H9 (cell line): ENCODE measurements at regions not wholly inside any gene's neighbourhood (a gene's known extent, or its start where the extent isn't known, plus 50 kb on each side); places are given as distances from the start of the nearest gene placed in this dataset.

Experiments
- DNase-seq: peaks from one replicate; pipeline ENCODE4 v3.0.0-alpha.2; 2017
- H2AFZ ChIP-seq: one replicate; pipeline ENCODE4 v1.6.1; 2013; ENCODE audit warnings: mild to moderate bottlenecking, low read length, control low read depth, moderate library complexity
- H2AK5ac ChIP-seq: 2 replicates; pipeline ENCODE4 v1.6.1; 2013; ENCODE audit warnings: low read length, control low read depth, mixed read lengths; ENCODE audit not compliant: insufficient read length
- H2BK120ac ChIP-seq: one replicate; pipeline ENCODE4 v1.6.1; 2013; ENCODE audit warnings: low read depth, mild to moderate bottlenecking, low read length, control low read depth, inconsistent platforms; ENCODE audit not compliant: poor library complexity, severe bottlenecking
- H2BK12ac ChIP-seq: 2 replicates; pipeline ENCODE4 v1.6.1; 2013; ENCODE audit warnings: low read length, control low read depth, mixed read lengths, low read depth; ENCODE audit not compliant: insufficient read length
- H2BK15ac ChIP-seq: 2 replicates; pipeline ENCODE4 v1.6.1; 2013; ENCODE audit warnings: low read depth, low read length, control low read depth
- H2BK20ac ChIP-seq: one replicate; pipeline ENCODE4 v1.6.1; 2013; ENCODE audit warnings: low read depth, mild to moderate bottlenecking, low read length, control low read depth, inconsistent platforms; ENCODE audit not compliant: poor library complexity, severe bottlenecking
- H2BK5ac ChIP-seq: 2 replicates; pipeline ENCODE4 v1.6.1; 2013; ENCODE audit warnings: low read length, control low read depth, mixed read lengths; ENCODE audit not compliant: insufficient read length
- H3K14ac ChIP-seq: 2 replicates; pipeline ENCODE4 v1.6.1; 2013; ENCODE audit warnings: low read length, control low read depth; ENCODE audit not compliant: insufficient read depth
- H3K18ac ChIP-seq: 2 replicates; pipeline ENCODE4 v1.6.1; 2013; ENCODE audit warnings: low read depth, mild to moderate bottlenecking, mixed read lengths, low read length, control low read depth; ENCODE audit not compliant: insufficient read length
- H3K23ac ChIP-seq: 2 replicates; pipeline ENCODE4 v1.6.1; 2013; ENCODE audit warnings: low read length, control low read depth, mixed read lengths, low read depth; ENCODE audit not compliant: insufficient read length
- H3K23me2 ChIP-seq: 2 replicates; pipeline ENCODE4 v1.6.1; 2013; ENCODE audit warnings: low read depth, mild to moderate bottlenecking, mixed read lengths, low read length, control low read depth; ENCODE audit not compliant: insufficient read length, poor library complexity, severe bottlenecking
- H3K27ac ChIP-seq: 2 replicates; pipeline ENCODE4 v1.5.1; 2013; ENCODE audit warnings: low read length, control low read depth, mixed read lengths, low read depth; ENCODE audit not compliant: insufficient read length
- H3K27me3 ChIP-seq: 2 replicates; pipeline ENCODE4 v1.6.1; 2013; ENCODE audit warnings: low read length, control low read depth, inconsistent platforms; ENCODE audit not compliant: insufficient read depth
- H3K4ac ChIP-seq: 2 replicates; pipeline ENCODE4 v1.6.1; 2013; ENCODE audit warnings: low read depth, mild to moderate bottlenecking, control low read depth, inconsistent platforms, low read length, moderate library complexity
- H3K4me1 ChIP-seq: 2 replicates; pipeline ENCODE4 v1.6.1; 2013; ENCODE audit warnings: low read length, control low read depth, inconsistent platforms; ENCODE audit not compliant: insufficient read depth
- H3K4me2 ChIP-seq: 2 replicates; pipeline ENCODE4 v1.6.1; 2013; ENCODE audit warnings: low read length, control low read depth, mixed read lengths; ENCODE audit not compliant: insufficient read length, insufficient read depth
- H3K56ac ChIP-seq: 2 replicates; pipeline ENCODE4 v1.6.1; 2013; ENCODE audit warnings: low read depth, mild to moderate bottlenecking, mixed read lengths, low read length, control low read depth; ENCODE audit not compliant: insufficient read length
- H3K79me1 ChIP-seq: 2 replicates; pipeline ENCODE4 v1.6.1; 2013; ENCODE audit warnings: low read depth, mild to moderate bottlenecking, moderate library complexity, low read length, control low read depth, inconsistent platforms; ENCODE audit not compliant: insufficient read depth, poor library complexity, severe bottlenecking
- H3K79me2 ChIP-seq: 2 replicates; pipeline ENCODE4 v1.6.1; 2013; ENCODE audit warnings: low read length, control low read depth, inconsistent platforms; ENCODE audit not compliant: insufficient read depth
- H3K9ac ChIP-seq: 2 replicates; pipeline ENCODE4 v1.6.1; 2013; ENCODE audit warnings: low read length, control low read depth, mixed read lengths; ENCODE audit not compliant: insufficient read length; ENCODE audit errors: extremely low read depth
- H3K9me3 ChIP-seq: one replicate; pipeline ENCODE4 v1.6.1; 2013; ENCODE audit warnings: low read depth, low read length, inconsistent platforms; ENCODE audit not compliant: control insufficient read depth
- H3T11ph ChIP-seq: one replicate; pipeline ENCODE4 v1.6.1; 2013; ENCODE audit warnings: mild to moderate bottlenecking, low read length, control low read depth, inconsistent platforms
- H4K20me1 ChIP-seq: one replicate; pipeline ENCODE4 v1.6.1; 2013; ENCODE audit not compliant: control insufficient read depth, insufficient read length, insufficient read depth
- H4K5ac ChIP-seq: 2 replicates; pipeline ENCODE4 v1.6.1; 2013; ENCODE audit warnings: low read depth, mild to moderate bottlenecking, mixed read lengths, low read length, control low read depth; ENCODE audit not compliant: insufficient read length
- H4K8ac ChIP-seq: replicated peaks from 2 replicates; pipeline ENCODE4 v1.6.1; 2013; ENCODE audit warnings: low read length, control low read depth, mixed read lengths, low read depth; ENCODE audit not compliant: insufficient read length
- H4K91ac ChIP-seq: 2 replicates; pipeline ENCODE4 v1.6.1; 2013; ENCODE audit warnings: low read depth, mild to moderate bottlenecking, moderate library complexity, mixed read lengths, low read length, control low read depth; ENCODE audit not compliant: insufficient read length
- H3K27ac Mint-ChIP-seq, 3 experiments: 2 replicates in 2 of 3; 3 replicates in 1 of 3; pipeline ENCODE4 v1.8.0; 2020 to 2021; ENCODE audit warnings: mixed read lengths in 3 of 3, mild to moderate bottlenecking in 1 of 3, moderate library complexity in 1 of 3
- H3K27me3 Mint-ChIP-seq: 2 replicates; pipeline ENCODE4 v1.8.0; 2021; ENCODE audit warnings: low read depth, mild to moderate bottlenecking, moderate library complexity, mixed read lengths
- H3K36me3 Mint-ChIP-seq, 3 experiments: 2 replicates in 2 of 3; 3 replicates in 1 of 3; pipeline ENCODE4 v1.8.0; 2020 to 2021; ENCODE audit warnings: low read depth in 3 of 3, mixed read lengths in 3 of 3; ENCODE audit not compliant: insufficient read depth in 1 of 3
- H3K4me1 Mint-ChIP-seq, 2 experiments: 2 replicates each; pipeline ENCODE4 v1.8.0; 2020; ENCODE audit warnings: mixed read lengths in 2 of 2
- H3K4me3 Mint-ChIP-seq, 2 experiments: 2 replicates in 1 of 2; 3 replicates in 1 of 2; pipeline ENCODE4 v1.8.0; 2020 to 2021; ENCODE audit warnings: mild to moderate bottlenecking in 2 of 2, mixed read lengths in 2 of 2, moderate library complexity in 1 of 2
- H3K9me3 Mint-ChIP-seq, 2 experiments: 2 replicates in 1 of 2; 3 replicates in 1 of 2; pipeline ENCODE4 v1.8.0; 2020; ENCODE audit warnings: mild to moderate bottlenecking in 2 of 2, mixed read lengths in 2 of 2, moderate library complexity in 1 of 2
- CTCF ChIP-seq: fragments of 200-600 bp; sonication (generic); conservative IDR thresholded peaks from 3 replicates; pipeline ENCODE4 v1.8.0; 2021; ENCODE audit warnings: antibody characterized with exemption, mild to moderate bottlenecking

GRCh38 chr11:28969832-28970231, 861.6 kb downstream of the METTL15 start:
- no peak overlapping the region for H3K18ac ChIP-seq
- H2AK5ac ChIP-seq: no peak overlapping the region
- H3K4me3 Mint-ChIP-seq: no peak overlapping the region; a peak in 1 of 5 replicates
- no peak overlapping the region for H3K4ac ChIP-seq
- H3K27ac Mint-ChIP-seq: no peak overlapping the region
- no peak overlapping the region for H3K27ac ChIP-seq
- H2BK120ac ChIP-seq: no peak overlapping the region
- H2BK20ac ChIP-seq: no peak overlapping the region
- no peak overlapping the region for H4K5ac ChIP-seq
- no peak overlapping the region for H3K9ac ChIP-seq
- no peak overlapping the region for H3K23ac ChIP-seq
- no peak for DNase-seq
- H3K27me3 ChIP-seq: no peaks in the 10 kb centered on the region; the same call in 1 of the 2 replicates
- H2AFZ ChIP-seq: no peak overlapping the region
- H3K36me3 Mint-ChIP-seq: no peaks in the 10 kb centered on the region
- no peaks in the 10 kb centered on the region for H3K9me3 ChIP-seq
- peaks cover 28% of the 10 kb centered on the region for H3K27me3 Mint-ChIP-seq
- H3K56ac ChIP-seq: no peak overlapping the region
- no peak overlapping the region for H4K91ac ChIP-seq
- no peaks in the 10 kb centered on the region for H3K4me1 ChIP-seq
- H2BK12ac ChIP-seq: no peak overlapping the region
- H3K9me3 Mint-ChIP-seq: no peaks in the 10 kb centered on the region
- H3K4me1 Mint-ChIP-seq: peaks cover 12 to 13% of the 10 kb centered on the region in 2 experiments
- H2BK15ac ChIP-seq: no peak overlapping the region
- no peaks in the 10 kb centered on the region for H3K79me2 ChIP-seq
- no peak overlapping the region for H3K14ac ChIP-seq
- no peak overlapping the region for H3T11ph ChIP-seq
- TF ChIP-seq CTCF: no peak
- no peaks in the 10 kb centered on the region for H3K79me1 ChIP-seq
- H4K8ac ChIP-seq: no peak overlapping the region
- H2BK5ac ChIP-seq: no peak overlapping the region
- no peaks in the 10 kb centered on the region for H3K23me2 ChIP-seq
- no peaks in the 10 kb centered on the region for H4K20me1 ChIP-seq
- no peak overlapping the region for H3K4me2 ChIP-seq
